Hematopoietic multipotent progenitor cell treated with erythropoietin and hydrocortisone succinate and interleukin-3 and kit ligand, for 4 days (in vitro differentiated cells): ENCODE measurements at regions not wholly inside any gene's neighbourhood (a gene's known extent, or its start where the extent isn't known, plus 50 kb on each side); places are given as distances from the start of the nearest gene placed in this dataset.
"Not testable (repeated sequence)": the region's sequence is repeated elsewhere in the genome, so short reads cannot be mapped to it uniquely, and the experiment has no call there.

Experiments
- DNase-seq: peaks from one replicate; pipeline ENCODE4 v3.0.0-alpha.2; 2015

DNA sequence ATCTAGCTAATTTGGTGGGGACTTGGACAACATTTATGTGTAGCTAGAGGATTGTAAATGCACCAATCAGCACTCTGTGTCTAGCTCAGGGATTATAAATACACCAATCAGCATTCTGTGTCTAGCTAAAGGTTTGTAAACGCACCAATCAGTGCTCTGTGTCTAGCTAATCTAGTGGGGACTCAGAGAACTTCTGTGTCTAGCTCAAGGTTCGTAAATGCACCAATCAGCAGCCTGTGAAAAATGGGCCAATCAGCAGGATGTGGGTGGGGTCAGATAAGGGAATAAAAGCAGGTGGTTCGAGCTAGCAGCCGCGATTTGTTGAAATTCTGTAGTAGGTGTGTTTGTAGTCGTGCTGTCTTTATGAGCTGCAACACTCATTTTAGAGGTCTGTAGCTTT lies 154.8 kb upstream of the RREB1 start:
- not testable (repeated sequence) for DNase-seq

DNA sequence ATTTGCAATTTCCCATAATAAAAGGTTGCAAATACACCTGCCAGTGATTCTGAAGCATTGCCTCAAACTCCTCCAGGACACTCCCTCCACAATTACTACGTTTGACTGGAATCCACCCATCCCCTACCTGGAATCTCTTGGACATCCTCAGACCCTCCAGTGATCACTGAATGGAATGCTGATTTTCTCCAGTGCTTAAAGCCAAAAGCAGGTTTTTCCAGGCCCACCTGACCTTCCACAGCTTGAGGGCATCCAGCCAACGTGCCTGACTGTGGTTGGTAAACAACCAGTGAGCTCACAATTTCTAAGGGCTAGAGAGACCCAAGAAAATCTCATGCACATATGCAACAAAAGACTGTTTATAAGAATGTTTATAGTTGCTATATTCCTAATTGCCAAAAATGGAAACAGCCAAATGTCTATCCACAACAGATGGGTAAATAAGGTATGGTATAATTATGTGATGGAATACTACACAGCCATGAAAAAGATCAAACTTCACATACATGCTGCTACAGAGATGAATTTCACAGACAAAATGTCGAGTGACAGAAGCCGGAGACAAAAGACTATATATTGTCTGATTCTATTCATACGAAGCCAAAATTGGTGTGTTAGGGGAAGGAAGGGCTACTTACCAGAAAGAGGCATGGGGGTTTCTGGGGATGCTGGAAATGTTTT lies 147.1 kb upstream of the RREB1 start:
- DNase-seq: no peak

DNA sequence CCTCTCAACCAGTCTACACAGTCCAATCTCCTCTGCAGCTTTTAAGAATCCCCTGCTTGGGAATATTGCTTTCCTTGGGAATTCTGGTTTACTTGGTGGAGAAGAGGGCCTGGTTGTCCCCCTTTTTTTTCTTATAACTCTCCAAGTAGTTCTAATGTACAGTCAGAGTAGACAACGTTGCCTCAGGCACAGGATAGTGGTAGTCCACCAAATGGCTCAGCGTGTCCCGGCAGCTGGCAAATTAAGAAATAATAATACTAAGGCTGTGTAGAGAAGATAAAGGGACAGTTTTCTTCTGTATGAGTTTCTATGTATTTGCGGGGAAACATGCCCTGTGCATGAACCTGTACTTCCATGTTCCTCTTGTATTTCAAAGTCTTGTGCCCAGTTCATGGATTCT lies 145.7 kb upstream of the RREB1 start:
- no peak for DNase-seq

DNA sequence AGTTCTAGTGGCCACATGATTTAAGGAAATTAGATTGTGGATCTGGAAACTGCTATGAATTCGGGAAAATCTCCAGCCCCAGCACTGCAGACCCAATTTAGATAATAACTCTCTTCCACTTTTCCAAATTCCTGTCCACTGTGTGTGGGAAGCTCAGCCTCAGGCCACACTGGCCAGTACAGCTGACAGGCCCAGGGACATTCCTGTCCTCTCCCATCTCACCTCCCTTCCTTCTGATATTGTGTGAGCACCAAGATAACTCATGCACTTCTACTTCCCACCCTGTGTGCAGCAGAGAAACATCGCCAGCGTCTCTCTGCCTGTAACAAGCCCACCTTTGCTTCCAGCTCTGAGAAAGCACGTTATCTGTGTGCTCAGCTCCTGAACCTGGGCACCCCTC lies 145.1 kb upstream of the RREB1 start:
- DNase-seq: no peak

- DNase-seq: not testable (repeated sequence)
Observed at GRCh38 chr6:6963390-6963789, 144.4 kb upstream of the RREB1 start.

GRCh38 chr6:6964675-6965074 lies 143.1 kb upstream of the RREB1 start:
- no peak for DNase-seq

DNA sequence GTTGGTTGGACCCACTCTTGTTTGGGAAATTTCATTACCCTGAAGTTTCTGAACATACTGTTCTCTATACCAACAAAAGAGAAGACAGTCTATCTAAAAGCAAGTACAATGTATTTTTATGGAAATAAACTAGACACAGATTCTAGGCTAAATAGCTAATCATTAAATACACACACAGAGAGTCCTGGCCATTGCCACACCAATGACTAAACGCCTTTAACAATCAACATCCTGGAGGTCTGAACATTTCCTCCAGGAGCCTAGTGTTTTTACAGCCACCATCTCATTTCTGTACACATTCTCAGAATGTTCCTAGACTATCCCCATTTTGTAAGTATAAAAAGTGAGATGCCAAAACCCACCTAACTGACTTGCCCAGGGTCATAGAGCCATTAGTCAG lies 141.6 kb upstream of the RREB1 start:
- DNase-seq: no peak

DNA sequence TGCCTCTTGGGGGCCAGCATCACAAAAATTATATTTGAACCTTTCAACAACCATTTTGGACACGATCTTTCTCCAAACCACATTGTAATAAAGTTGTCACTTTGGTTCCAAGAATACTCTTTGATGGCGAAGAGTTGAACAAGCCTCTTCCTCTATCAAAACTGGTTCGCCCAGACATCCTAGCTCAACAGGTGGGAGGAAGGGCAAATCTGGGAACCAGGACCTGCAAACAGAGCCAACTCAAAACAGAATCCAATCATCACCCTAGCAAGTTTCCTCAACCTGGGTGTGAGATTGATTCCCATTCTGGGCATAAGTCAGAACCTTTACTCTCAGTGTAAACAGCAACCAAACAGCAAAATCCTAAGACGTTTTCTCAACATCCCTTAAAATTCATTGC lies 141.2 kb upstream of the RREB1 start:
- DNase-seq: no peak

- DNase-seq: peak; percentile 26
Observed at GRCh38 chr6:6968357-6968730, 139.4 kb upstream of the RREB1 start.

- DNase-seq: peak; percentile 46
Observed at GRCh38 chr6:6968731-6969552, 138.8 kb upstream of the RREB1 start.

DNA sequence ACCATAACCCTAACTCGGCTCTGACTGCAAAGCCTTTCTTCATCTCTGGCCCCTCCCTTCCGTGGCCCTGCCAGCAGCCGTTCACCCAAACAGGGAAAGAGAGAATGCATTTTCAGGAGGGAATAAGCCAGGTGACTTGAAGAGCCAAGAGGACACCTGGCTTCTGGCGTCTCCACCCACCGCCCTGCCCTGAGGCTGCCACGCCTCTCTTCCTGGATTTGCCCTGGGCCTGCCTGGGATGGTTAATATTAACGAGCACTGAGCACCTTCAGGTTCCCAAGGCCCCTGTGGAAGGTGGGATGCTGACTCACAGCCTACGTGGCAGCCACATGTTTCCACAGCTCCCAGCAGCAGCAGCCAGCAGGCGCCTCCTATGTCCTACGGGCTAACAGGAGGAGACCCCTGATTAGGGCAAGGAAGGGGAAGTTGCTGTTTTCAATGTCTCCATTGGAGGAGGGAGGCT lies 138.0 kb upstream of the RREB1 start:
- peak; percentile 55 for DNase-seq

DNA sequence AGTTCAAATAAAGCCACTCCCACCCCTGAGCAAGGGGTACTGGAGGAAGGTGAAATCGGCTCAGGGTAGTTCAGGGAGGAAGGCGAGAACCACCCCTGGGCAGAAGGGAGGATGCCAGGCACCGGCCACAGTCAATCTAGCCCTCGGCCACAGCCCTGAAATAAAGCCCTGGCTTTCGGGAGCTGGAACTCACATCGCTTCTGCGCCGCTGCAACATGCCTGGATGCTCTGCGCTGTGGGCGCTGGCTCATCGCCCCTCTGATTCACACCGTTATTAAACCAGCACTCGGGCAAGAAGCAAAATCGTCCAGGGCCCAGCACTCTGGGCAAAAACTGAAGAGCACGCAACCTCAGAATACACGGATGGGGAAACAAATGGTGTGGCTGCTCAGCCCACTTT lies 136.9 kb upstream of the RREB1 start:
- DNase-seq: no peak

DNA sequence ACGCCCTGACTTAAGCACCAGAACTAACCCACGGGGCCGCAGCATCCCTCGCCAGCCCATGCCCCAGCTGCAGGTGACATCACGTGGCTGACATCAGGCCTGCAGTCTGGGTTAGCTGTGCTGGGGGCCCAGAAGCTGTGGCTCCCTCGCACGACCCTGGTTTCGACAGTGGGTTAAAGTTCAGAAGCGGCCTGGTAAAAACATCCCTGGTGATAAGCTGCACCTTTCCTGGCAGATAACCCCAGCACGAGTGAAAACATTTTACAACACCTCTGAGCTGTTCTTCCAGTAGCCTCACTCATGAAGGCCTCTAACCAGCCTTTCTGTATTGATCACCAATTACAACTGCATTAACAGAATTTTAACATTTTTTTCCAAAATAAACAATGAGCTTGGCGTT lies 136.4 kb upstream of the RREB1 start:
- no peak for DNase-seq

- peak; percentile 53 for DNase-seq
Observed at GRCh38 chr6:6972456-6972855, 135.3 kb upstream of the RREB1 start.

DNA sequence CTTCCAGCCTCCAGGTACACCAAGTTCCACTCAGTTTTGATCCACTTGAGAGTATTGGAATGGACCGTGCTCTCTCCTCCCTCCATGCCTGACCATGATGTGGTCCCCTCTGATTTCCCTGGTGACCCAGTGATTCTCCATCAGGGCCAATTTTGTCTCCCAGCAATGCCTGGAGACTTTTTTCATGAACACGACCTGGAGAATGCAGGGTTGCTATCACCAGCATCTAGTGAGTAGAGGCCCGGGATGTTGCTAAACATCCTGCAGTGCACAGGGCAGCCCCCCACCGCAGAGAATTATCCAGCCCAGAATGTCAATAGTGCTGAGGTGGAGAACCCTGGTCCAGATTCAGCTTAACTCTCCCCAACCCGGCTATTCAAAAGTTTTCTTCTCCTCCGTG lies 134.0 kb upstream of the RREB1 start:
- DNase-seq: no peak

DNA sequence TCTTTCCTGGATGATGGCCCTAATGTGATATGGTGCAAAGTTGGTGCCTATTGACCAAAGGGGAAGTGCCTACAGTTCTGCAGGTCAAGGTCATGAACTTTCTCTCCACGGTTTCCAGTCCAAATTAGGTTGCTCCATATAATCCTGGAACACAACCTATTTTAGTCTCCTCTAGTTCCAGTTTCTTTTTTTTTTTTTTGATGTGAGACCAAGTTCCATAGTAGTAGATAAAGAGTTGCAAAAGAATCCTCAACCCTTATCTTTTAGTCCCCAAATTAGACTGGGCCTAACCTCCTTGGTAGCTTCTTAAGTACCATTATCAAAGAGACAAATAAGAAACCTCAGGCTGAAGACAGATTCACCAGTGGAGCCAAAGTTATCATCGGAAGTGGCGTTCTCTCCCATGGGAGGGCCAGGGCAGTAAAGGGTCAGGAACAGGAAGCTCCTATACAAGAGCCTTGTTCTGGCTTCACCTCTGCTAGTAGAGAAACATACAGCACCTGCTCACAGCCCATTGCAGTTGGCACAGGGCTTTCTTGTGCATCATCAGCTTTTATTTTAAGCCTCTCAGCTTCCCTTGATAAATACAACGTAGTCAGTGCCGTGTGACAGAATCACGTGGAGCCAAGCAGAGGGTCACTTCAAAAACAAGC lies 132.2 kb upstream of the RREB1 start:
- peak; percentile 55 for DNase-seq

DNA sequence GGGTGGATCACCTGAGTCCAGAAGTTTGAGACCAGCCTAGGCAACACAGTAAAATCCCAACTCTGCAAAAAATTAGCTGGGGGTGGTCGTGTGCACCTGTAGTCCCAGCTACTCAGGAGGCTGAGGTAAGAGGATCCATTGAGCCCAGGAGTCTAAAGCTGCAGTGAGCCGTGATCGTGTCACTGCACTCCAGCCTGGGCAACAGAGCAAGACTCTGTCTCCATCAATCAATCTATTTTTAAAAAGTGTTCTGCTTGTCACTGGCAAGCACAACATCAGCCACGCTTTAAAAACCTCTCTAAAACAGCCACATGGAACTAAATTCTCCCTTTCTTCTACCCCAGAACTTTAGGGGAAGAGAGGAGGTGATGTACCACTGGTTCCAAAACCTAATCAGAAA lies 131.6 kb upstream of the RREB1 start:
- DNase-seq: no peak

- DNase-seq: no peak
Observed at GRCh38 chr6:6978731-6979130, 129.0 kb upstream of the RREB1 start.

GRCh38 chr6:6980999-6981597 lies 126.7 kb upstream of the RREB1 start:
- DNase-seq: no peak

GRCh38 chr6:6981681-6982322 lies 126.0 kb upstream of the RREB1 start:
- no peak for DNase-seq

DNA sequence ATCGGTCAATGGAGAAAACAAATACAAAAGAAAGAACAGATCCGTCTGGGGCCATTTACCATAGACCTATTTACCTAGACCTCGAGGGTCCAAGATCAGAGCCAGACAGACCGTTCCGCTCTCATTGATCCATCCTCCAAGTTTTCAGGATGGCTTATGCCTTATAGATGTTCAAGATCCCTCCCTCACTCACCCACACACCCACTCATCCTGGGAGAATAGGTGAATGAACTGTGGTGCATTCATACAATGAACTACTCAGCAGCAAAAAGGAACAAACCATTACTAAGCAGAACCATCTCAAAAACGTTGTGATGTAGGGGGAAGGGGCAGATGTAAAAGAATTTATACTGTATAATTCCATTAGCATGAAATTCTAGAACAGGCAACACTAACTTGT lies 125.1 kb upstream of the RREB1 start:
- DNase-seq: no peak

DNA sequence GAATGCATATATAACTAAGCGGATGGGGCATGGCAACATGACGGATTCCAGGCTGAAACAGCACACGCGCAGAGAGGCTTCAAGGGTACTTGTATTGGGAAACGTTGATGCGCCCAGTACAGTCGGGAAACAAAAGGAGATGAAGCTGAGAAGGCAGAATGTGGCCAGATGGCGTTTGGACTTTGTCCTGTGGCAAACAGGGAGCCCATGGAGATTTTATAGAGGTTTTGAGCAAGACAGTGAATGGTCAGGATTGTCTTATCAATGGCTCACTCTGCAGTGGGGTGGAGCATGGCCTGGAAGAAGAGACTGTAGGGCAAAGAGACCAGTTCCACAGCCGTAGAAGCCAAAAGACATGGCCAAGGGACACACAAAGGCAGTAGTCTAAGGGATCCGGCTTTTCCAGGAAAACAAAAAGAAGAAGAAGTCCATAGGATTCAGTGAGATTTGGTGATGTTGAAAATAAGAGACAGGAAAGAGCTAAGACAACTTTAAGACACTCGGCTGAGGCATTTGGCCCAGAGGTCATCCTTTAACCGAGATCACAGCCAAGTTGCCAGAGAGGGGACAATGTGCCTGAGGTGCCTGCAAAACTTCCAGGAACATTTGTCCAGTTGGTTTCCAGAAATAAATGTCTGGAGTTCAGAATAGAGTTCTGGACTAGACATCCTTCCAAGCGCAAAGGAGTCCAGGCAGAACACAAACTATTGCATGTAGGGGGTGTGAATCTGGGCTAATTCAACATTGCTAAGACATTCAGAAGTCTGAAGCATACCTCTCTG lies 123.0 kb upstream of the RREB1 start:
- DNase-seq: no peak
